A673 (cell line): ENCODE measurements at regions not wholly inside any gene's neighbourhood (a gene's known extent, or its start where the extent isn't known, plus 50 kb on each side); places are given as distances from the start of the nearest gene placed in this dataset.

Source experiments
- BruUV-seq: library from RNA; stranded (reverse); fragments of 400-500 nt; replicated peaks from 2 replicates; lab custom pipeline; 2021; lab: Mats Ljungman, UMichigan
- CTCF ChIA-PET: fragments of 300-600 bp; sonication (Branson Sonifier 250); formaldehyde crosslinking; loops from one replicate; lab custom pipeline; 2022; ENCODE audit warnings: antibody characterized with exemption; lab: Charles Lee
- POLR2A ChIA-PET: fragments of 300-600 bp; sonication (Branson Sonifier 250); formaldehyde crosslinking; loops from one replicate; lab custom pipeline; 2022; ENCODE audit warnings: antibody characterized with exemption; ENCODE audit not compliant: low non-redundant PET; lab: Charles Lee
- DNase-seq: peaks from one replicate; pipeline ENCODE4 v3.0.0-alpha.2; 2015; ENCODE audit warnings: low spot score
- H3K27ac ChIP-seq: fragments of 200-600 bp; sonication (generic); 2 replicates; pipeline ENCODE4 v1.5.1; 2016; ENCODE audit warnings: mixed run types, low read depth, mild to moderate bottlenecking, mixed read lengths, antibody characterized with exemption, low read length; ENCODE audit not compliant: poor library complexity, severe bottlenecking
- H3K27me3 ChIP-seq: fragments of 200-600 bp; sonication (generic); replicated peaks from 2 replicates; pipeline ENCODE4 v1.6.1; 2017; ENCODE audit warnings: mixed run types, low read depth, mild to moderate bottlenecking, mixed read lengths, antibody characterized with exemption, low read length; ENCODE audit not compliant: insufficient read depth, poor library complexity
- H3K36me3 ChIP-seq: fragments of 200-600 bp; sonication (generic); 2 replicates; pipeline ENCODE4 v1.6.1; 2016; ENCODE audit warnings: mixed run types, mild to moderate bottlenecking, mixed read lengths, antibody characterized with exemption, low read length; ENCODE audit not compliant: insufficient read depth, poor library complexity, severe bottlenecking
- H3K4me1 ChIP-seq: fragments of 200-600 bp; sonication (generic); 2 replicates; pipeline ENCODE4 v1.6.1; 2017; ENCODE audit warnings: mixed run types, mild to moderate bottlenecking, mixed read lengths, antibody characterized with exemption, low read length; ENCODE audit not compliant: insufficient read depth, poor library complexity, severe bottlenecking
- H3K4me3 ChIP-seq: fragments of 200-600 bp; sonication (generic); 2 replicates; pipeline ENCODE4 v1.5.1; 2016; ENCODE audit warnings: low read depth, mixed run types, mild to moderate bottlenecking, mixed read lengths, low read length; ENCODE audit not compliant: poor library complexity, severe bottlenecking
- H3K9me3 ChIP-seq: fragments of 200-600 bp; sonication (generic); 2 replicates; pipeline ENCODE4 v1.6.1; 2016; ENCODE audit warnings: mixed run types, low read depth, mild to moderate bottlenecking, mixed read lengths, antibody characterized with exemption, low read length; ENCODE audit not compliant: poor library complexity, severe bottlenecking
- EZH2 ChIP-seq: fragments of 200-600 bp; sonication (generic); IDR thresholded peaks from 2 replicates; pipeline ENCODE4 v1.6.1; 2017; ENCODE audit warnings: borderline replicate concordance, low read depth, mild to moderate bottlenecking, mixed read lengths, antibody characterized with exemption, low read length; ENCODE audit not compliant: poor library complexity, severe bottlenecking
- intact Hi-C: fragments of 100-400 bp; cut with micrococcal nuclease; formaldehyde crosslinking; loops from one replicate; pipeline ENCODE4 v1.10.0; 2022; ENCODE audit not compliant: unreplicated experiment
- TF ChIP-seq, protein P1 (sequence below): fragments of 300-800, 200-600 bp; sonication (generic); conservative IDR thresholded peaks from 2 replicates; pipeline ENCODE4 v1.5.1; 2017; ENCODE audit warnings: low read depth, mild to moderate bottlenecking, antibody characterized with exemption, low read length, moderate library complexity, mixed read lengths

DNA sequence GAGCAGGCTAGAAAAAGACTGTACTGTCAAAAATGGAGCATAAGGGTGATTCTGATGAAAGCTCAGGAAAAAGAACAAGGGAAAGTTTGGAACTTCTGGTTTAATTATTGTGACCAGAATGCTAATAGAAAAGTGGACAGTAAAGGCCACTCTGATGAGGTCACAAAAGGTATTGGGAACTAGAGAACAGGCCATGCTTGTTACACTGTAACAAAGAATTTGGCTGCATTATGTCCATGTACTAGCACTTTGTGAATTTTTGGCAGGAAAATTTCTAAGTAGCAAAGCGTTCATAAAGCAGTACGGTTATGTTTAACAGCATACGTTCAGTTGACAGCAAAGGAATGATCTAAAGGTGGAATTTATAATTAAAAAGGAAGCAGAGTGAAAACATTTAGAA is 418.6 kb downstream of the TRIB2 start:
- BruUV-seq = no TSS peak
- intact Hi-C loops = no loop called here
- H3K27ac ChIP-seq = no peak overlapping the region
- H3K9me3 ChIP-seq = no peaks in the 10 kb centered on the region
- ChIA-PET POLR2A (no interaction called here), CTCF (no interaction called here)
- H3K4me1 ChIP-seq = no peaks in the 10 kb centered on the region
- no peak for TF ChIP-seq EZH2
- TF ChIP-seq, protein P1, sequence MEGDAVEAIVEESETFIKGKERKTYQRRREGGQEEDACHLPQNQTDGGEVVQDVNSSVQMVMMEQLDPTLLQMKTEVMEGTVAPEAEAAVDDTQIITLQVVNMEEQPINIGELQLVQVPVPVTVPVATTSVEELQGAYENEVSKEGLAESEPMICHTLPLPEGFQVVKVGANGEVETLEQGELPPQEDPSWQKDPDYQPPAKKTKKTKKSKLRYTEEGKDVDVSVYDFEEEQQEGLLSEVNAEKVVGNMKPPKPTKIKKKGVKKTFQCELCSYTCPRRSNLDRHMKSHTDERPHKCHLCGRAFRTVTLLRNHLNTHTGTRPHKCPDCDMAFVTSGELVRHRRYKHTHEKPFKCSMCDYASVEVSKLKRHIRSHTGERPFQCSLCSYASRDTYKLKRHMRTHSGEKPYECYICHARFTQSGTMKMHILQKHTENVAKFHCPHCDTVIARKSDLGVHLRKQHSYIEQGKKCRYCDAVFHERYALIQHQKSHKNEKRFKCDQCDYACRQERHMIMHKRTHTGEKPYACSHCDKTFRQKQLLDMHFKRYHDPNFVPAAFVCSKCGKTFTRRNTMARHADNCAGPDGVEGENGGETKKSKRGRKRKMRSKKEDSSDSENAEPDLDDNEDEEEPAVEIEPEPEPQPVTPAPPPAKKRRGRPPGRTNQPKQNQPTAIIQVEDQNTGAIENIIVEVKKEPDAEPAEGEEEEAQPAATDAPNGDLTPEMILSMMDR = no peak
- no peak overlapping the region for H3K4me3 ChIP-seq
- peaks cover 3% of the 10 kb centered on the region for H3K27me3 ChIP-seq
- no peak for DNase-seq
- no peaks in the 10 kb centered on the region for H3K36me3 ChIP-seq

DNA sequence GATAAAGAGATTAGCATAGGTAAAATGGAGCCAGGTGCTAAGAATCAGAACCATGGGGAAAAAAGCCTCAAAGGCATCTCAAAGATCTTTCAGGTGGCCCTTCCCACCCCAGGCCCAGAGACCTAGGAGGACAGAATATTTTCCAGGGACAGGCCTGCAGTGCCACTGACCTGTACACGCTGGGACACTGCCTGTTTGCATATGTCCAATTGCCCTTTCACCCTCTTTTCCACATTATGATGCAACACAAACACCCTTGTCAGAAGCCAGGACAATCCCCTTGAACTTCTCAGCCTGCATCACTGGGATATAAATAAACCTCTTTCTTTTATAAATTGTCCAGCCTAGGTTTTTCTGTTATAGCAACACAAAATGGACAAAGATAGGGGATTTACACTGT is 419.1 kb downstream of the TRIB2 start:
- peaks cover 3% of the 10 kb centered on the region for H3K27me3 ChIP-seq
- no peaks in the 10 kb centered on the region for H3K4me1 ChIP-seq
- intact Hi-C loops = no loop called here
- no peaks in the 10 kb centered on the region for H3K9me3 ChIP-seq
- ChIA-PET POLR2A (no interaction called here), CTCF (no interaction called here)
- H3K27ac ChIP-seq = no peak overlapping the region
- no peak overlapping the region for H3K4me3 ChIP-seq
- DNase-seq = no peak
- no peaks in the 10 kb centered on the region for H3K36me3 ChIP-seq
- TF ChIP-seq, protein P1 = no peak
- TF ChIP-seq EZH2 = no peak
- no TSS peak for BruUV-seq

DNA sequence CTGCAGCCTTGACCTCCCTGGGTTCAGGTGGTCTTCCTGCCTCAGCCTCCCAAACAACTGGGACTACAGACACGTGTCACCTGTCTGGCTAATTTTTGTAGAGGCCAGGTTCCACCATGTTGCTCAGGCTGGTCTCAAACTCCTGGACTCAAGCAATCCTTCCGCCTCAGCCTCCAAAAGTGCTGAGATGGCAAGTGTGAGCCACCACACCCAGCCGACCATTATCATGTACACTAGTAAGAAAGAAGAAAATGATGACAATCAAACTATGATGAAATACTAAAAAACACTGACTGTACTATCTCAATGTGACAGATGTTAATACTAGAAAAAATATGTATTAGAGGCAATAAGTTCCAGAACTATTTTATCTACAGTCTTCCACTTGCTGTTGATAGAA is 420.9 kb downstream of the TRIB2 start:
- Histone ChIP-seq H3K27me3 (peaks cover 3% of the 10 kb centered on the region), H3K27ac (no peak overlapping the region), H3K36me3 (no peaks in the 10 kb centered on the region), H3K4me3 (no peak overlapping the region), H3K4me1 (no peaks in the 10 kb centered on the region), H3K9me3 (no peaks in the 10 kb centered on the region)
- ChIA-PET POLR2A (no interaction called here), CTCF (no interaction called here)
- DNase-seq = no peak
- intact Hi-C loops = no loop called here
- BruUV-seq = no TSS peak
- no peak for TF ChIP-seq EZH2
- TF ChIP-seq, protein P1 = no peak
